Stromal cell of bone marrow (primary cell): ENCODE measurements at regions not wholly inside any gene's neighbourhood (a gene's known extent, or its start where the extent isn't known, plus 50 kb on each side); places are given as distances from the start of the nearest gene placed in this dataset.

Experiments used
- DNase-seq: peaks from one replicate; pipeline ENCODE4 v3.0.0-alpha.2; 2012; ENCODE audit warnings: low read depth

- DNase-seq: no peak
Measured at GRCh38 chr6:114550316-114550715, 207.5 kb upstream of the HS3ST5 start.

DNA sequence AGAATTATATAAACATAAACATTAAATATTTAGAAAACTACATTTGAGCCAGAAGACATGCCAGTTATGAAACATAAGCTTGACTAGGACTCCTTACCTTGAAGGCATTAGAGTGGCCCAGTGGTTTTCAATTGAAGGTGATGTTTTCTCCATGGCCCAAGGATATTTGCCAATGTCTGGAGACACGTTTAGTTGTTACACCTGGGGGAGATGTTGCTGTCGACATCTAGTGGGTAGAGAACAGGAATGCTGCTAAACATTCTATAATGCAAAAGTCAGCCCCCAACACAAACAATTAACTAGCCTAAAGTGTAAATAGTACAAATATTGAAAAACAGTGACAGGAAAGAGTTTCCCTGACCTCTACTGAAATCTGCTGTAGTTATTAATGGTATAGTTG, 200.9 kb upstream of the HS3ST5 start:
- no peak for DNase-seq

GRCh38 chr6:114541794-114542193, 199.0 kb upstream of the HS3ST5 start:
- no peak for DNase-seq

DNA sequence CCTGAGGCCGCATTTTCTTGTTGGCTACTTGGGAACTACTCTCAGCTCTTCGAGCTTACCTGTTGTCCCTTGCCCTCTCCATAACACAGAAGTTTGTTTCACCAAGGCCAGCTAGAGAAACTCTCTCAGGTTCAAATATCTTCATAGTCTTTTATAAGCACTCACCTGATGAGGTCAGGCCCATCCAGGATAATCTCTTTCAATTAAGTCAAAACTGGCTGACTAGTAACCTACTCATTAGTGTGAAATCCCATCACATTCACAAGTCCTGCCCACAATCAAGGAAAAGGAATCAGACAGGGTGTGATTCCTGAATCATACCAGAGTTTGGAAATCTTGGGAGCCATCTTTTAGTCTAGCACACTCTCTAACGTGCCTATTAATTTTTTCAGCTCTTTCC, 195.2 kb upstream of the HS3ST5 start:
- no peak for DNase-seq

GRCh38 chr6:114534813-114535212, 192.0 kb upstream of the HS3ST5 start:
- DNase-seq: no peak

DNA sequence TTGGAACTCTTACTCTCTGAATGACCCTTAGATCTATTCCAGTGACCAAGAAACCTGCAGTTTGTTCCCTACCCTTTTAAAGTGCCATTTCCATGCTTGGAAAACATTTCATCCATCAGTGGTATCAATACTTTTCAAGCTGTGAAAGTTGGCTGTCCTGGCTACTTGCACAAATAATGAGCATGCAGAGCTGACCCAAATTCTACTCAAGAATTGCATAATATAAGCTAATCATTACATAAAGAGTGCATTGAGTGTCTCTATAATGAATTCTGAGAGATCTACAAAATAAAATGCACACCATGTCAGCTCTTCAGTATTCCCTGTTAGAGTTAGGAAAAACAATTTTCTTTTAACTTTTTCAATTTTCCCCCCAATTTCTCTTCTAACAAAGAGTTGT, 181.3 kb upstream of the HS3ST5 start:
- no peak for DNase-seq

- DNase-seq: no peak
Measured at GRCh38 chr6:114523508-114523907, 180.7 kb upstream of the HS3ST5 start.

- DNase-seq: no peak
Measured at GRCh38 chr6:114521926-114522325, 179.1 kb upstream of the HS3ST5 start.

GRCh38 chr6:114520976-114521375, 178.2 kb upstream of the HS3ST5 start:
- no peak for DNase-seq

DNA sequence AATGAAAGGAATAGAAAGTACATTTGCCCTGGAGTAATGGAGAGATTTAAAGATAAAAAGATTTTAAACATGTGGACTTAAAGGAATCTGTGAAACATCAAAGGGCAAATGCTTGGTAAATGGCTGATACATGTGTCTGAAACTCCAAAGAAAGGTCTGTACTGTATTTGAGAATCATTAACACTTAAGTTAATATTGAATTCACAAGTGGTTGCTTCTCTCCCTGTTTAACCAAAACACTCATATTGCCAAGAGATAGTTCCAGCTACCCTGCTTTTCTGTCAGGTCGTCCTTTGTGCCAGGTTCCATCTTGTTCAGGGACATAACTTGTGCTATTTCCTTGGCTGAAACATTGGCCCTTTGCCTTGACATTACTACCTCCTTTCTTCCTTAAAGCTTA, 171.3 kb upstream of the HS3ST5 start:
- DNase-seq: no peak

DNA sequence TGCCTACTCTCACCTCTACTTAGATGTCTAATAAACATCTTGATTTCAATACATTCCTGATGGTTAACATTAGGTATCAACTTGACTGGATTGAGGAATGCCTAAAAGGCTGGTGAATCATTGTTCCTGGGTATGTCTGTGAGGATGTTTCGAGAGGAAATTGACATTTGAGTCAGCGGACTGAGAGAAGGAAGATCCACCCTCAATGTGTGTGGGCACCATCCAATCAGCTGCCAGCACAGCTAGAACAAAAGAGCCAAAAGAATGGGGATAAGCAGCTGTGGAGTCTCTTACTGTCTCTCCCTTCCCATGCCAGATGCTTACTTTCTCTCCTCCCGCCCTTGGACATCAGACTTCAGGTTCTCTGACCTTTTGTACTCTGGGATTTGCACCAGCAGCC, 128.6 kb upstream of the HS3ST5 start:
- no peak for DNase-seq

GRCh38 chr6:114467931-114468330, 125.1 kb upstream of the HS3ST5 start:
- no peak for DNase-seq

GRCh38 chr6:114465511-114465910, 122.7 kb upstream of the HS3ST5 start:
- DNase-seq: no peak

DNA sequence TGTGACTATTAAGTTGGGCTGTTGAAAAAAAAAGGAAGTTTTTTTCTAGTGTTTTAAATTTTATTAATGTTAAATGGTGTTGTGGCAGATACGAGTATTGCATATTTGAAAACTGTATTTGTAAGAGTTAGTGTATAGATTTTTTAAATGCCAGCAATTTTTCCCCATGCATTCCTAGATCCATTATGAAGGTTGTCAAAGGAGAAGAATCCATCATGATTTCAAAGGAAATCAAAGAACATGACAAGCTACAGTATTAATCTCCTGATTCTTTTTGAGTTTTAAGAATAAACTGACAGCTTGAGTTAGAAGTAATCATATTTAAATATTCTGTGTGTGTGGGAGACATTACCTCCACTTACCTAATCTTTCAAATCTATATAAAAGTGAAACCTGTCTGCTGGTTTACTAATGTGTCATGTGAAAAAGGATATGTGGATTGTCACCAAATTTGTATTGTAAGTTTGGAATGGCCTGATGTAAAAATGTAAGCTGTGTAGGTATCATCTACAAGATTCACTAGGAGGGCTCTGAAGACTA, 111.0 kb upstream of the HS3ST5 start:
- DNase-seq: no peak

- no peak for DNase-seq
Measured at GRCh38 chr6:114452785-114453401, 110.1 kb upstream of the HS3ST5 start.

DNA sequence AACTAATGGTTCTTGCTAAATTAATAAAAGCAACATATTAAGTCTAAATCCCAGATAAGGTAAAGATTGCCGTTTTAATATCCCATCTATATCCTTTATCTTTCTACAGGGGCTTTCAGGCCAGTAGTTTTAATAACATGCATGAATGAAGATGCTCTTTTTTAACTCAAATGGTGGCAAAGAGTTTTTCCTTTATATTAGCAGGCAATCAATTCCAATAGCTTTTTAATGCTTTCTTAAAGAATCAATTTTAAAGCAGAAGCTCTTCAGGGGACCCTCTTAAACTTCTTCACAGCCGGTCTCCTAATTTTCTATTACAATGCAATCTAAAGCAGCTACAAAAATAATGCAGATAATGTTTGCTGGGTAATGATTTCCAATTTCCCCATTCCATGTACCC, 107.8 kb upstream of the HS3ST5 start:
- DNase-seq: no peak

DNA sequence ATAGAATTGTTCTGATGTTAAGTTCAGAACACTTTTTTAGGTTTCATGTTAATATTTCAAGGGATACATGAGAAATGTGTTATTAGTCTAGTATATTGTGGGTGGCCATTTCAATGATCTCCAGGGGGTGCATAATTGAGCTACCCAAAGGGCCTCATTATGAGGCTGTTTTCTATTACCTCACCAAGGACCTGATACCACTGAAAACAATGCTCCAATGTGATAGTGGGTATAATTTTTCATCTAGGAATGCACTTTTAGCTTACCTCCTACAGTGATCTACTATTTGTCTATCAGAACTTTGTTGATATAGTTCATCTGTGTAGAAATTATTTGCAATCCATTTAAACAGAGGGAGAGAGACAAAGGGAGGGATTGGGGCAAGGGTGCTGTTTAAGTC, 106.8 kb upstream of the HS3ST5 start:
- no peak for DNase-seq

GRCh38 chr6:114446342-114446741, 103.5 kb upstream of the HS3ST5 start:
- DNase-seq: no peak

GRCh38 chr6:114445846-114446245, 103.0 kb upstream of the HS3ST5 start:
- DNase-seq: no peak

GRCh38 chr6:114439411-114439810, 96.6 kb upstream of the HS3ST5 start:
- DNase-seq: no peak

DNA sequence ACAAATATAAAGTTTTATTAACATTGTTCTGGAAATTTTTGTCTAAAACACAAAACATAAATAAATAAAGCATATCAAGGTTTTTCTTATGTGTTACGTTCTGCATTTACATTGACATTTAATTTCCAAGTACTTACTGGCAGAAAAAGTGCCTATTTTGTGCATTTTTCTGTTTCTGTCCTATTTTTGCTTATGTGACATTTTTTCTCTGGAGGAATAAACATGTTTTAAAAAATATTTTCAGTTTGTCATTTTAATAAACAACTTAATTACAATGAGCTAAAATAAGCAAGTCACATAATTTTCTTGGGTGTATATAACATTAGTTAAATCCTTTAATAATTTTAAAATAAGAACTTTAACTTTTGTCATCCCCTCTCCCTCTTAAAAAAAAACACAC, 94.4 kb upstream of the HS3ST5 start:
- DNase-seq: no peak

DNA sequence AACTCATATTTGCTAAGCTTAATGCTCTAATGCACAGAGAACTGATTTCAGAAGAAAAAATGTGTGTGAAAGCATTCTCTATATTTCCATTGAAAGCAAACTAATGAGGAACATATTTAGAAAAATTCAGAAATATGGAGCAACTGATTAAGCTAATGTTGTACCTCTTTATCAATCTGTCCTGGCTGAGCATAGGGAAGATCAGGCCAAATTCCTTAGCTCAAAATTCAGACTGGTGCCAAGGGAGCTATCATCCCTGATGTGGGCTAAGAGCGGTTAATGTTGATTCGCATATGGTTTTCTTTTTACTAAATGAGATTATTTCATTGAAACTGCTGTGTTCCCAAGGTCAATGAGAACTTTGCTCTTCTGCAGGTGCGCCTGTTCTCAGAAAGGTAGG, 93.9 kb upstream of the HS3ST5 start:
- no peak for DNase-seq

- no peak for DNase-seq
Measured at GRCh38 chr6:114435985-114436384, 93.2 kb upstream of the HS3ST5 start.

- no peak for DNase-seq
Measured at GRCh38 chr6:114432400-114432799, 89.6 kb upstream of the HS3ST5 start.

GRCh38 chr6:114431641-114432040, 88.8 kb upstream of the HS3ST5 start:
- no peak for DNase-seq
